HG03064 (cell line): ENCODE measurements at regions not wholly inside any gene's neighbourhood (a gene's known extent, or its start where the extent isn't known, plus 50 kb on each side); places are given as distances from the start of the nearest gene placed in this dataset.

Experiments
- ATAC-seq: cut with Tn5 transposase; IDR thresholded peaks from one replicate; pipeline ENCODE4 v1.9.1; 2021; ENCODE audit warnings: low read depth; ENCODE audit not compliant: unreplicated experiment

- no peak for ATAC-seq
Measured at GRCh38 chr3:152184971-152185686, 83.6 kb upstream of the MBNL1 start.

- ATAC-seq = no peak
Measured at GRCh38 chr3:152185891-152186630, 82.7 kb upstream of the MBNL1 start.

GRCh38 chr3:152190636-152191183 is 78.0 kb upstream of the MBNL1 start:
- ATAC-seq = no peak

GRCh38 chr3:152192050-152192449 is 76.7 kb upstream of the MBNL1 start:
- no peak for ATAC-seq

- ATAC-seq = no peak
Measured at GRCh38 chr3:152192936-152193672, 75.6 kb upstream of the MBNL1 start.

- no peak for ATAC-seq
Measured at GRCh38 chr3:152193673-152194267, 75.0 kb upstream of the MBNL1 start.

- ATAC-seq = no peak
Measured at GRCh38 chr3:152195206-152195605, 73.5 kb upstream of the MBNL1 start.

- ATAC-seq = peak; percentile 54
Measured at GRCh38 chr3:152196782-152197181, 71.9 kb upstream of the MBNL1 start.

- ATAC-seq = no peak
Measured at GRCh38 chr3:152197451-152197850, 71.3 kb upstream of the MBNL1 start.

- ATAC-seq = no peak
Measured at GRCh38 chr3:152197937-152198336, 70.8 kb upstream of the MBNL1 start.

- no peak for ATAC-seq
Measured at GRCh38 chr3:152198665-152199064, 70.1 kb upstream of the MBNL1 start.

- no peak for ATAC-seq
Measured at GRCh38 chr3:152199102-152199840, 69.5 kb upstream of the MBNL1 start.

- no peak for ATAC-seq
Measured at GRCh38 chr3:152200476-152201420, 68.0 kb upstream of the MBNL1 start.

- no peak for ATAC-seq
Measured at GRCh38 chr3:152202976-152203626, 65.6 kb upstream of the MBNL1 start.

- ATAC-seq = no peak
Measured at GRCh38 chr3:152203652-152204051, 65.1 kb upstream of the MBNL1 start.

GRCh38 chr3:152204218-152204617 is 64.5 kb upstream of the MBNL1 start:
- no peak for ATAC-seq

- ATAC-seq = peak; percentile 35
Measured at GRCh38 chr3:152205097-152205593, 63.6 kb upstream of the MBNL1 start.

- no peak for ATAC-seq
Measured at GRCh38 chr3:152206243-152206760, 62.4 kb upstream of the MBNL1 start.
